ENCODE measurements at regions not wholly inside any gene's neighbourhood (a gene's known extent, or its start where the extent isn't known, plus 50 kb on each side); places are given as distances from the start of the nearest gene placed in this dataset.

- H3K4me3 ChIP-seq (ENCODE audit: low read depth, low read length), result no peak overlapping the region
- H3K4me1 ChIP-seq (ENCODE audit: control insufficient read depth, insufficient read depth, low read length), result no peaks in the 10 kb centered on the region; the same call in 1 of the 2 replicates
- ChIA-PET CTCF (interaction anchor here (1.2 kb wide), 1 partner anchor 59 kb away, joined by 4 read pairs; no protein-coding TSS in a partner anchor), POLR2A (no interaction called here)
- TF ChIP-seq KLF9 (tag by site-specific recombination; IDR thresholded peaks at IDR 0.05; ENCODE audit: low read depth), result no peak
- no peak for TF ChIP-seq ZNF112 (tag by site-specific recombination; IDR thresholded peaks at IDR 0.05)
- TF ChIP-seq ZNF521 (tag by site-specific recombination; IDR thresholded peaks at IDR 0.05), result no peak
- no peak for TF ChIP-seq ZBTB20 (tag by site-specific recombination; IDR thresholded peaks at IDR 0.05)
- TF ChIP-seq, protein P1, sequence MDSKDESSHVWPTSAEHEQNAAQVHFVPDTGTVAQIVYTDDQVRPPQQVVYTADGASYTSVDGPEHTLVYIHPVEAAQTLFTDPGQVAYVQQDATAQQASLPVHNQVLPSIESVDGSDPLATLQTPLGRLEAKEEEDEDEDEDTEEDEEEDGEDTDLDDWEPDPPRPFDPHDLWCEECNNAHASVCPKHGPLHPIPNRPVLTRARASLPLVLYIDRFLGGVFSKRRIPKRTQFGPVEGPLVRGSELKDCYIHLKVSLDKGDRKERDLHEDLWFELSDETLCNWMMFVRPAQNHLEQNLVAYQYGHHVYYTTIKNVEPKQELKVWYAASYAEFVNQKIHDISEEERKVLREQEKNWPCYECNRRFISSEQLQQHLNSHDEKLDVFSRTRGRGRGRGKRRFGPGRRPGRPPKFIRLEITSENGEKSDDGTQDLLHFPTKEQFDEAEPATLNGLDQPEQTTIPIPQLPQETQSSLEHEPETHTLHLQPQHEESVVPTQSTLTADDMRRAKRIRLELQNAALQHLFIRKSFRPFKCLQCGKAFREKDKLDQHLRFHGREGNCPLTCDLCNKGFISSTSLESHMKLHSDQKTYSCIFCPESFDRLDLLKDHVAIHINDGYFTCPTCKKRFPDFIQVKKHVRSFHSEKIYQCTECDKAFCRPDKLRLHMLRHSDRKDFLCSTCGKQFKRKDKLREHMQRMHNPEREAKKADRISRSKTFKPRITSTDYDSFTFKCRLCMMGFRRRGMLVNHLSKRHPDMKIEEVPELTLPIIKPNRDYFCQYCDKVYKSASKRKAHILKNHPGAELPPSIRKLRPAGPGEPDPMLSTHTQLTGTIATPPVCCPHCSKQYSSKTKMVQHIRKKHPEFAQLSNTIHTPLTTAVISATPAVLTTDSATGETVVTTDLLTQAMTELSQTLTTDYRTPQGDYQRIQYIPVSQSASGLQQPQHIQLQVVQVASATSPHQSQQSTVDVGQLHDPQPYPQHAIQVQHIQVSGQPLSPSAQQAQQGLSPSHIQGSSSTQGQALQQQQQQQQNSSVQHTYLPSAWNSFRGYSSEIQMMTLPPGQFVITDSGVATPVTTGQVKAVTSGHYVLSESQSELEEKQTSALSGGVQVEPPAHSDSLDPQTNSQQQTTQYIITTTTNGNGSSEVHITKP (tag by site-specific recombination; IDR thresholded peaks at IDR 0.05), result no peak
- TF ChIP-seq MZF1 (tag by site-specific recombination; IDR thresholded peaks at IDR 0.05; ENCODE audit: borderline replicate concordance), result no peak
- no peak for TF ChIP-seq ZNF792 (tag by site-specific recombination; IDR thresholded peaks at IDR 0.05)
- no peak for TF ChIP-seq KLF1 (tag by site-specific recombination; IDR thresholded peaks at IDR 0.05)
- no peak for TF ChIP-seq REST (tag by site-specific recombination; IDR thresholded peaks at IDR 0.05)
- TF ChIP-seq ZNF416 (tag by site-specific recombination; IDR thresholded peaks at IDR 0.05), result no peak
- TF ChIP-seq ZNF24 (tag by site-specific recombination; IDR thresholded peaks at IDR 0.05), result no peak
- no peak for TF ChIP-seq YY1 (tag by site-specific recombination; IDR thresholded peaks at IDR 0.05)
- TF ChIP-seq FEZF1 (tag by site-specific recombination; IDR thresholded peaks at IDR 0.05), result no peak
- TF ChIP-seq ZNF837 (tag by site-specific recombination; IDR thresholded peaks at IDR 0.05), result no peak
- TF ChIP-seq, protein P2, sequence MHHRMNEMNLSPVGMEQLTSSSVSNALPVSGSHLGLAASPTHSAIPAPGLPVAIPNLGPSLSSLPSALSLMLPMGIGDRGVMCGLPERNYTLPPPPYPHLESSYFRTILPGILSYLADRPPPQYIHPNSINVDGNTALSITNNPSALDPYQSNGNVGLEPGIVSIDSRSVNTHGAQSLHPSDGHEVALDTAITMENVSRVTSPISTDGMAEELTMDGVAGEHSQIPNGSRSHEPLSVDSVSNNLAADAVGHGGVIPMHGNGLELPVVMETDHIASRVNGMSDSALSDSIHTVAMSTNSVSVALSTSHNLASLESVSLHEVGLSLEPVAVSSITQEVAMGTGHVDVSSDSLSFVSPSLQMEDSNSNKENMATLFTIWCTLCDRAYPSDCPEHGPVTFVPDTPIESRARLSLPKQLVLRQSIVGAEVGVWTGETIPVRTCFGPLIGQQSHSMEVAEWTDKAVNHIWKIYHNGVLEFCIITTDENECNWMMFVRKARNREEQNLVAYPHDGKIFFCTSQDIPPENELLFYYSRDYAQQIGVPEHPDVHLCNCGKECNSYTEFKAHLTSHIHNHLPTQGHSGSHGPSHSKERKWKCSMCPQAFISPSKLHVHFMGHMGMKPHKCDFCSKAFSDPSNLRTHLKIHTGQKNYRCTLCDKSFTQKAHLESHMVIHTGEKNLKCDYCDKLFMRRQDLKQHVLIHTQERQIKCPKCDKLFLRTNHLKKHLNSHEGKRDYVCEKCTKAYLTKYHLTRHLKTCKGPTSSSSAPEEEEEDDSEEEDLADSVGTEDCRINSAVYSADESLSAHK (tag by site-specific recombination; IDR thresholded peaks at IDR 0.05), result no peak
- no peak for TF ChIP-seq GLIS2 (tag by site-specific recombination; IDR thresholded peaks at IDR 0.05)
- no peak for TF ChIP-seq ZBTB1 (tag by site-specific recombination; IDR thresholded peaks at IDR 0.05)
- TF ChIP-seq ZNF302 (tag by site-specific recombination; IDR thresholded peaks at IDR 0.05; ENCODE audit: low read depth), result no peak
- TF ChIP-seq, protein P3, sequence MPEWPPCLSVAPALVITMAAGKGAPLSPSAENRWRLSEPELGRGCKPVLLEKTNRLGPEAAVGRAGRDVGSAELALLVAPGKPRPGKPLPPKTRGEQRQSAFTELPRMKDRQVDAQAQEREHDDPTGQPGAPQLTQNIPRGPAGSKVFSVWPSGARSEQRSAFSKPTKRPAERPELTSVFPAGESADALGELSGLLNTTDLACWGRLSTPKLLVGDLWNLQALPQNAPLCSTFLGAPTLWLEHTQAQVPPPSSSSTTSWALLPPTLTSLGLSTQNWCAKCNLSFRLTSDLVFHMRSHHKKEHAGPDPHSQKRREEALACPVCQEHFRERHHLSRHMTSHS (tag by site-specific recombination; IDR thresholded peaks at IDR 0.05), result no peak
- TF ChIP-seq ZNF785 (tag by site-specific recombination; IDR thresholded peaks at IDR 0.05), result no peak
- H3K36me3 ChIP-seq (ENCODE audit: control insufficient read depth in 2 of 2, insufficient read depth in 1 of 2, low read length in 2 of 2), result no peaks in the 10 kb centered on the region
- H3K27ac ChIP-seq (ENCODE audit: extremely low read depth, low read depth, low read length), result no peak overlapping the region
- H3K9me3 ChIP-seq (ENCODE audit: control insufficient read depth, insufficient read depth, low read depth, low read length), result no peaks in the 10 kb centered on the region
Observed at GRCh38 chr10:2984682-2985081, 82.7 kb upstream of the PFKP start.
